Colonic mucosa (tissue), 4 donors: ENCODE measurements at regions not wholly inside any gene's neighbourhood (a gene's known extent, or its start where the extent isn't known, plus 50 kb on each side); places are given as distances from the start of the nearest gene placed in this dataset.

Experiments used
- DNase-seq: peaks from one replicate; pipeline ENCODE4 v3.0.0-alpha.2; 2020
- H3K27ac ChIP-seq: fragments of 200-600 bp; one replicate; pipeline ENCODE4 v1.8.0; 2021
- H3K27me3 ChIP-seq: fragments of 200-600 bp; one replicate; pipeline ENCODE4 v1.8.0; 2021
- H3K36me3 ChIP-seq: fragments of 200-600 bp; one replicate; pipeline ENCODE4 v1.8.0; 2021
- H3K4me1 ChIP-seq: fragments of 200-600 bp; one replicate; pipeline ENCODE4 v1.8.0; 2021; ENCODE audit warnings: mild to moderate bottlenecking
- H3K4me3 ChIP-seq: fragments of 200-600 bp; one replicate; pipeline ENCODE4 v1.8.0; 2021
- H3K9ac ChIP-seq, 2 donors: one replicate each; pipeline ENCODE4 v1.7.0; 2013; ENCODE audit warnings: control low read depth in 2 of 2, low read depth in 2 of 2, low read length in 2 of 2
- H3K9me3 ChIP-seq: fragments of 200-600 bp; one replicate; pipeline ENCODE4 v1.8.0; 2021
- CTCF ChIP-seq: fragments of 200-600 bp; IDR thresholded peaks from one replicate; pipeline ENCODE4 v1.8.0; 2022; ENCODE audit warnings: antibody characterized with exemption, mild to moderate bottlenecking
- intact Hi-C: fragments of 100-400 bp; cut with DNase I; formaldehyde crosslinking; loops from one replicate; pipeline ENCODE4 v1.14.1; 2022
- donor health status: healthy.
- donor health status: DM: no; HTN: no; CAD: no.
- donor health status: DM: no; HTN: no; CAD: no.

GRCh38 chr17:77326636-77327035 is 185.9 kb downstream of the SEC14L1 start:
- no peaks in the 10 kb centered on the region for H3K27me3 ChIP-seq
- no peak overlapping the region for H3K27ac ChIP-seq
- H3K9me3 ChIP-seq, result no peaks in the 10 kb centered on the region
- DNase-seq, result peak; percentile 17
- intact Hi-C loops, result no loop called here
- no peak overlapping the region for H3K4me3 ChIP-seq
- H3K36me3 ChIP-seq, result no peaks in the 10 kb centered on the region
- no peak for TF ChIP-seq CTCF
- H3K9ac ChIP-seq, result no peak overlapping the region
- peaks cover 45% of the 10 kb centered on the region for H3K4me1 ChIP-seq

GRCh38 chr17:77327181-77327565 is 186.4 kb downstream of the SEC14L1 start:
- H3K4me1 ChIP-seq, result peaks cover 43% of the 10 kb centered on the region
- peak overlapping the region in 1 of 2 donors; percentile 15 for H3K9ac ChIP-seq
- H3K27ac ChIP-seq, result no peak overlapping the region
- no peaks in the 10 kb centered on the region for H3K27me3 ChIP-seq
- no peak for TF ChIP-seq CTCF
- no peak overlapping the region for H3K4me3 ChIP-seq
- no peaks in the 10 kb centered on the region for H3K36me3 ChIP-seq
- DNase-seq, result no peak
- intact Hi-C loops, result no loop called here
- H3K9me3 ChIP-seq, result no peaks in the 10 kb centered on the region

GRCh38 chr17:77327566-77328464 is 187.0 kb downstream of the SEC14L1 start:
- Histone ChIP-seq H3K4me1 (peaks cover 37% of the 10 kb centered on the region), H3K36me3 (no peaks in the 10 kb centered on the region), H3K9me3 (no peaks in the 10 kb centered on the region), H3K27ac (no peak overlapping the region), H3K9ac (peak overlapping the region in 1 of 2 donors; percentile 15), H3K27me3 (no peaks in the 10 kb centered on the region), H3K4me3 (no peak overlapping the region)
- intact Hi-C loops, result no loop called here
- no peak for TF ChIP-seq CTCF
- DNase-seq, result peak; percentile 61

- no peaks in the 10 kb centered on the region for H3K9me3 ChIP-seq
- no peak for TF ChIP-seq CTCF
- no peaks in the 10 kb centered on the region for H3K27me3 ChIP-seq
- intact Hi-C loops, result no loop called here
- H3K36me3 ChIP-seq, result no peaks in the 10 kb centered on the region
- no peak overlapping the region for H3K27ac ChIP-seq
- peak; percentile 26 for DNase-seq
- no peak overlapping the region for H3K4me3 ChIP-seq
- peak overlapping the region in 1 of 2 donors; percentile 38 for H3K9ac ChIP-seq
- H3K4me1 ChIP-seq, result peaks cover 33% of the 10 kb centered on the region
Observed at GRCh38 chr17:77328823-77329740, 188.3 kb downstream of the SEC14L1 start.

GRCh38 chr17:77329741-77330531 is 189.2 kb downstream of the SEC14L1 start:
- H3K27ac ChIP-seq, result no peak overlapping the region
- intact Hi-C loops, result loop anchor here (5.0 kb wide), 1 partner anchor 97 kb away; no protein-coding TSS in a partner anchor
- peaks cover 31% of the 10 kb centered on the region for H3K4me1 ChIP-seq
- no peaks in the 10 kb centered on the region for H3K9me3 ChIP-seq
- H3K4me3 ChIP-seq, result no peak overlapping the region
- H3K36me3 ChIP-seq, result no peaks in the 10 kb centered on the region
- DNase-seq, result peak; percentile 37
- H3K9ac ChIP-seq, result no peak overlapping the region
- H3K27me3 ChIP-seq, result no peaks in the 10 kb centered on the region
- no peak for TF ChIP-seq CTCF
